Neural crest cell (in vitro differentiated cells): ENCODE measurements at regions not wholly inside any gene's neighbourhood (a gene's known extent, or its start where the extent isn't known, plus 50 kb on each side); places are given as distances from the start of the nearest gene placed in this dataset.

ENCODE experiments used
- DNase-seq: peaks from one replicate; pipeline ENCODE4 v3.0.0; 2021; ENCODE audit warnings: low read depth, mixed read lengths, low spot score
- H3K27ac Mint-ChIP-seq: one replicate; pipeline ENCODE4 v1.8.0; 2021; ENCODE audit warnings: mild to moderate bottlenecking, mixed read lengths; ENCODE audit not compliant: unreplicated experiment
- H3K27me3 Mint-ChIP-seq: 2 replicates; pipeline ENCODE4 v1.8.0; 2021; ENCODE audit warnings: low read depth, mild to moderate bottlenecking, mixed read lengths
- H3K36me3 Mint-ChIP-seq: 2 replicates; pipeline ENCODE4 v1.8.0; 2021; ENCODE audit warnings: low read depth, mild to moderate bottlenecking, mixed read lengths
- H3K4me1 Mint-ChIP-seq: 2 replicates; pipeline ENCODE4 v1.8.0; 2021; ENCODE audit warnings: mixed read lengths
- H3K4me3 Mint-ChIP-seq: one replicate; pipeline ENCODE4 v1.8.0; 2021; ENCODE audit warnings: mild to moderate bottlenecking, mixed read lengths
- H3K9me3 Mint-ChIP-seq: 2 replicates; pipeline ENCODE4 v1.8.0; 2021; ENCODE audit warnings: mixed read lengths
- TF ChIP-seq, protein P1 (sequence below): fragments of 200-600 bp; sonication (generic); conservative IDR thresholded peaks from 2 replicates; pipeline ENCODE4 v1.5.0; 2021; ENCODE audit warnings: antibody characterized with exemption, mild to moderate bottlenecking

DNA sequence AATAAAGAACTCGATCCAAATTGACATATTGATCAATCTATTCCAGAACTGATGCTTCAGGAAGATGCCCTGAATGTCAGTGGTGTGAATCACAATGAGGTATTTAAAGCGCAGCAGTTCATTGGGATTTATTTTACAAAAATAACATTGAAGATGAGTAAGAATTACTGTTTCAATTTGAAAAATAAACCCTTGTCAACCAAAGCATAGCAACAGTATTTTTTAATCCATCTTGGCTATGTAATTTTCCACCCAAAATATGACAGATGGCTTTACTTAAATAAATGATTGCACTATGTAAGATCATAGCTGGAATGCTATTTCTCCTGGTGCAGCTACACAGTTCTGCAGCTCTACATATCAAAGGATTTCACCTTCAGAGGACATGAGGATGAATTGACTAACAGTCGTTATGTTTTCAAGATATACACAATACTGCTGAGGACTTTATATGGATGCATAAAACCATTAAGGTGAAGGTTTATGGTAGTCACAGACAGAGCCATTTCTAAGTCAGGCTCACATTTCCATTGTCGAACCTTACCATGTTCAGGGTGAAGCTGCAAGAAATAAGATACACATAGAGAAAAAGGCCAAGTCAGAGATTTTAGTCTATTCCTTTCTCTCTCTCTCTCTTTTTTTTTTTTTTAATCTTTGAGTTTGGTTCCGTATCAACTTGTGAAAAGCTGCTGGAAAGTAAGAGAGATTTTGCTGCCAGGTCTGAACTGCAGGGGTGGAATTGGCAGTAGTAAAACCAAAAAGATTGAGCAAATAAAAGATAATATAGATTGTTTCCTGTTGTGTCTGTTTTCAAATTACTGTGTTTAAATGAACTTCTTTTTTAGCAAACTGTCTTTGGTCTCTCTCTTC lies 398.0 kb upstream of the CDH20 start:
- H3K4me3 Mint-ChIP-seq: no peak overlapping the region
- TF ChIP-seq, protein P1, sequence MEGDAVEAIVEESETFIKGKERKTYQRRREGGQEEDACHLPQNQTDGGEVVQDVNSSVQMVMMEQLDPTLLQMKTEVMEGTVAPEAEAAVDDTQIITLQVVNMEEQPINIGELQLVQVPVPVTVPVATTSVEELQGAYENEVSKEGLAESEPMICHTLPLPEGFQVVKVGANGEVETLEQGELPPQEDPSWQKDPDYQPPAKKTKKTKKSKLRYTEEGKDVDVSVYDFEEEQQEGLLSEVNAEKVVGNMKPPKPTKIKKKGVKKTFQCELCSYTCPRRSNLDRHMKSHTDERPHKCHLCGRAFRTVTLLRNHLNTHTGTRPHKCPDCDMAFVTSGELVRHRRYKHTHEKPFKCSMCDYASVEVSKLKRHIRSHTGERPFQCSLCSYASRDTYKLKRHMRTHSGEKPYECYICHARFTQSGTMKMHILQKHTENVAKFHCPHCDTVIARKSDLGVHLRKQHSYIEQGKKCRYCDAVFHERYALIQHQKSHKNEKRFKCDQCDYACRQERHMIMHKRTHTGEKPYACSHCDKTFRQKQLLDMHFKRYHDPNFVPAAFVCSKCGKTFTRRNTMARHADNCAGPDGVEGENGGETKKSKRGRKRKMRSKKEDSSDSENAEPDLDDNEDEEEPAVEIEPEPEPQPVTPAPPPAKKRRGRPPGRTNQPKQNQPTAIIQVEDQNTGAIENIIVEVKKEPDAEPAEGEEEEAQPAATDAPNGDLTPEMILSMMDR: no peak
- H3K36me3 Mint-ChIP-seq: no peaks in the 10 kb centered on the region
- no peak overlapping the region for H3K27ac Mint-ChIP-seq
- no peaks in the 10 kb centered on the region for H3K27me3 Mint-ChIP-seq
- DNase-seq: no peak
- H3K4me1 Mint-ChIP-seq: peaks cover 4% of the 10 kb centered on the region
- no peaks in the 10 kb centered on the region for H3K9me3 Mint-ChIP-seq

DNA sequence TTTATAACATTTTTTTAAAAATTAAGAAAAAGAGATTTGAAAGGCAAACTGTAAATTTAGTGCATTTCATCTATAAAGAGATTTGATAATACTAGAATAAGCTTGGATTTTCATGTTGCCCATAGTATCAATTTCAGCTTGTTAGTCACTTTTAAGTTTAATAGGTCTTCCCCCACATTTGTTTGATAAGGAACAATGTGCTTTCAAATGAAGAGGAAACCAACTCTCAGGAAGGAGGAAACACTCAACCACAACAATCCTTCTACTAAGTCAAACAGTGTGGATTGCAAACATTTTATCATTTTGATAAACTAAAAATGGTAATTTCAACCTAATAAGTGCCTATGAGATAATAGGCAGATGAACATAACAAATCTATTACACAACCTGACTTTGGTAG lies 397.1 kb upstream of the CDH20 start:
- no peaks in the 10 kb centered on the region for H3K9me3 Mint-ChIP-seq
- no peak overlapping the region for H3K4me3 Mint-ChIP-seq
- no peaks in the 10 kb centered on the region for H3K36me3 Mint-ChIP-seq
- no peak for DNase-seq
- TF ChIP-seq, protein P1: no peak
- H3K27me3 Mint-ChIP-seq: no peaks in the 10 kb centered on the region
- no peak overlapping the region for H3K27ac Mint-ChIP-seq
- H3K4me1 Mint-ChIP-seq: peaks cover 4% of the 10 kb centered on the region

DNA sequence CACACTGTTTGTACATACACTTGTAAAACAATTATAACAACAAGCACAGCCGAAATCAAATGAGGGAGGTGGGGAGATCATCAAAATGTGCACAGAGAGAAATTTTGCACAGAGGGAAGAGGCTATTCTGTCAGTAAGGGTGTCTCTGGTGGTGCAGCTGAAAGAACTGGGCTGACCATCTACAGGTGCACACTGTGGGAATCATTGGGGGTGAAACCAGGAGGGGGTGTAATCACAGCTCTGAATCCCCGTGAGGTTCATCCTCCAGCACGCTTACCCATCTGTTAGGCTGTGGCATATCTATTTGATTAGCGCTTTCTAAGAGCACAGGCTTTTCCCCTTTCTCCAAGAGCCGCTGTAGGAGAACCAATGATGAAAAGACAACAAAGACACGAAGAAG lies 389.9 kb upstream of the CDH20 start:
- no peak for DNase-seq
- Mint-ChIP-seq H3K4me3 (no peak overlapping the region), H3K9me3 (no peaks in the 10 kb centered on the region), H3K36me3 (no peaks in the 10 kb centered on the region), H3K4me1 (no peaks in the 10 kb centered on the region), H3K27me3 (no peaks in the 10 kb centered on the region), H3K27ac (no peak overlapping the region)
- TF ChIP-seq, protein P1: no peak

DNA sequence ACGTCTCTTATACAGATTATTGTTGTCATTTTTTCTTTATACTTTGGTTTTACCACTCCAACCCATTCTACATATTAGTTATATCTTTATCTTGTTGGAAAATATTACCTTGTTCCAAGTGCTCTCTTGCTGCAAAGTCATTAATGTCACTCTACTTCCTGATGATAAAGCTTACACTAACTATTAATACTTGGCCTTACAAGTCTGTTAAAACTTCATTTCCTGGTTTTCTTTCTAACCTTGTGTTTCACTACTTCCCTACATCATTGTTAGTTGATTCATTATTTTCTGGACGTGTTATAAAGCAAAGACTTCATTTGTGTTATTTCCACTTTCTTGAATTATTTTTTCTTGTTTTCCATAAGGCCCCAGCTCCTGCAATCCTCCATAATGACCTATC lies 382.6 kb upstream of the CDH20 start:
- H3K4me3 Mint-ChIP-seq: no peak overlapping the region
- H3K36me3 Mint-ChIP-seq: no peaks in the 10 kb centered on the region
- H3K9me3 Mint-ChIP-seq: no peaks in the 10 kb centered on the region
- no peaks in the 10 kb centered on the region for H3K4me1 Mint-ChIP-seq
- H3K27ac Mint-ChIP-seq: no peak overlapping the region
- TF ChIP-seq, protein P1: no peak
- no peak for DNase-seq
- no peaks in the 10 kb centered on the region for H3K27me3 Mint-ChIP-seq

DNA sequence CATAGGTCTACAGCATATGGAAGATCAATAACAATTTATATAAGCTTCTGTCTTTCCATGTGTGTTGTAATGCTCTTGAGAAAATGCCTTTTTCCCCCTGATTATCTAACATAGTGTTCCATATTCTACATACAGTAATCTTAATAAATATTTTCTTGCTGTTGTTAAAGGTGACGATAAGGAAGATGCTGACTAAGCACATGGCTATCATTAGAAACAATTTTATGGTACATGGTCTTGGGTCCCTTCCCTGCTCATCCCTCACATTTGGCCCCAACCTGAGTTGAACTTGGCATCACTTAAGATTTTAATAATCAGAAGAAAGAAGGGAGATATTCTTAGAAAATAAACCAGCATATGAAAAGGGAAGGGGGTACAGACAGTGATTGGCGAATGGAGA lies 382.1 kb upstream of the CDH20 start:
- DNase-seq: no peak
- no peaks in the 10 kb centered on the region for H3K27me3 Mint-ChIP-seq
- TF ChIP-seq, protein P1: no peak
- H3K36me3 Mint-ChIP-seq: no peaks in the 10 kb centered on the region
- H3K9me3 Mint-ChIP-seq: no peaks in the 10 kb centered on the region
- H3K27ac Mint-ChIP-seq: no peak overlapping the region
- no peaks in the 10 kb centered on the region for H3K4me1 Mint-ChIP-seq
- H3K4me3 Mint-ChIP-seq: no peak overlapping the region
